Astrocyte (in vitro differentiated cells and primary cell): ENCODE measurements at regions not wholly inside any gene's neighbourhood (a gene's known extent, or its start where the extent isn't known, plus 50 kb on each side); places are given as distances from the start of the nearest gene placed in this dataset.

ENCODE experiments used
- EZH2 ChIP-seq: IDR thresholded peaks from 2 replicates; pipeline ENCODE4 v1.6.1; 2012; ENCODE audit warnings: mild to moderate bottlenecking, low read length, inconsistent platforms; ENCODE audit not compliant: insufficient read depth
- TF ChIP-seq, protein P1 (sequence below): IDR thresholded peaks from 2 replicates; pipeline ENCODE4 v1.5.1; 2011; ENCODE audit warnings: low read depth, mild to moderate bottlenecking, inconsistent platforms, low read length, moderate library complexity; ENCODE audit not compliant: insufficient read depth

DNA sequence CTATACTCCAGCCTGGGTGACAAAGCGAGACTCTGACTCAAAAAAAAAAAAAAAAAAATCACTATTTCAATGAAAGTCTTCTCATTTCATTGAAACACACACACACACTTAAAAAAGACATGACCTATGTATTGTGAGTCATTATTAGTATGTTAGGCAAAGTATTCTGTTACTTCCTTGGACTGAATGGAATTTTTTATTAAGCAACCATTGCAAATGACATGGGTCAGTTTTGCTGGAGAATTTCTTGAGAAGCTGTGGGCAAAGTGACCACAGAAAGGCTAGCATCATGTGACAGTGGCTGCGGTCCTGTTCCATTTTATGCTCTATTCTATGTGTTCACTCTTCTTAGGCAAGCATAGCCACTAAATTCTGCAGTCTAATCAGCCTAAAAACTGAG, 695.7 kb downstream of the TDRD15 start:
- TF ChIP-seq EZH2, result no peak
- TF ChIP-seq, protein P1, sequence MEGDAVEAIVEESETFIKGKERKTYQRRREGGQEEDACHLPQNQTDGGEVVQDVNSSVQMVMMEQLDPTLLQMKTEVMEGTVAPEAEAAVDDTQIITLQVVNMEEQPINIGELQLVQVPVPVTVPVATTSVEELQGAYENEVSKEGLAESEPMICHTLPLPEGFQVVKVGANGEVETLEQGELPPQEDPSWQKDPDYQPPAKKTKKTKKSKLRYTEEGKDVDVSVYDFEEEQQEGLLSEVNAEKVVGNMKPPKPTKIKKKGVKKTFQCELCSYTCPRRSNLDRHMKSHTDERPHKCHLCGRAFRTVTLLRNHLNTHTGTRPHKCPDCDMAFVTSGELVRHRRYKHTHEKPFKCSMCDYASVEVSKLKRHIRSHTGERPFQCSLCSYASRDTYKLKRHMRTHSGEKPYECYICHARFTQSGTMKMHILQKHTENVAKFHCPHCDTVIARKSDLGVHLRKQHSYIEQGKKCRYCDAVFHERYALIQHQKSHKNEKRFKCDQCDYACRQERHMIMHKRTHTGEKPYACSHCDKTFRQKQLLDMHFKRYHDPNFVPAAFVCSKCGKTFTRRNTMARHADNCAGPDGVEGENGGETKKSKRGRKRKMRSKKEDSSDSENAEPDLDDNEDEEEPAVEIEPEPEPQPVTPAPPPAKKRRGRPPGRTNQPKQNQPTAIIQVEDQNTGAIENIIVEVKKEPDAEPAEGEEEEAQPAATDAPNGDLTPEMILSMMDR, result no peak
